Liver (tissue), 8 donors: ENCODE measurements at regions not wholly inside any gene's neighbourhood (a gene's known extent, or its start where the extent isn't known, plus 50 kb on each side); places are given as distances from the start of the nearest gene placed in this dataset.

ENCODE experiments used
- DNase-seq: peaks from one replicate; pipeline ENCODE4 v3.0.0-alpha.2; 2017; ENCODE audit warnings: low spot score
- H3K27ac ChIP-seq, 2 donors: one replicate each; pipeline ENCODE4 v1.7.0; 2013; ENCODE audit warnings: inconsistent platforms in 2 of 2, low read length in 2 of 2, control low read depth in 1 of 2, low read depth in 1 of 2, mild to moderate bottlenecking in 1 of 2
- H3K27me3 ChIP-seq, 4 donors: one replicate each; pipeline versions ENCODE4 v1.6.1 to v1.7.0; 2013; ENCODE audit warnings: low read length in 3 of 4, inconsistent platforms in 1 of 4, mild to moderate bottlenecking in 1 of 4, moderate library complexity in 1 of 4; ENCODE audit not compliant: control insufficient read depth in 4 of 4, insufficient read depth in 4 of 4
- H3K36me3 ChIP-seq, 4 donors: one replicate each; pipeline versions ENCODE4 v1.6.1 to v1.7.0; 2013; ENCODE audit warnings: low read length in 3 of 4, mild to moderate bottlenecking in 3 of 4, low read depth in 1 of 4, moderate library complexity in 1 of 4; ENCODE audit not compliant: control insufficient read depth in 4 of 4, insufficient read depth in 3 of 4
- H3K4me1 ChIP-seq, 4 donors: one replicate each; pipeline versions ENCODE4 v1.6.1 to v1.7.0; 2013; ENCODE audit warnings: low read length in 3 of 4, mild to moderate bottlenecking in 3 of 4, moderate library complexity in 1 of 4; ENCODE audit not compliant: control insufficient read depth in 4 of 4, insufficient read depth in 4 of 4
- H3K4me3 ChIP-seq, 3 donors: one replicate each; pipeline versions ENCODE4 v1.6.1 to v1.7.0; 2013; ENCODE audit warnings: low read length in 3 of 3, control low read depth in 1 of 3, low read depth in 1 of 3, mild to moderate bottlenecking in 1 of 3
- H3K9ac ChIP-seq, 2 donors: one replicate each; pipeline ENCODE4 v1.7.0; 2013; ENCODE audit warnings: low read length in 2 of 2, mild to moderate bottlenecking in 2 of 2, moderate library complexity in 2 of 2, control low read depth in 1 of 2, low read depth in 1 of 2
- H3K9me3 ChIP-seq, 4 donors: one replicate each; pipeline versions ENCODE4 v1.6.1 to v1.7.0; 2013; ENCODE audit warnings: low read length in 3 of 4; ENCODE audit not compliant: control insufficient read depth in 4 of 4
- EGR1 ChIP-seq, 2 donors: IDR thresholded peaks; 2 replicates each; pipeline ENCODE4 v1.6.1; 2016 to 2018; ENCODE audit warnings: antibody characterized with exemption in 2 of 2, low read depth in 2 of 2
- FOXA1 ChIP-seq: IDR thresholded peaks from 2 replicates; pipeline ENCODE4 v1.6.1; 2016; ENCODE audit warnings: antibody characterized with exemption
- FOXA2 ChIP-seq: IDR thresholded peaks from 2 replicates; pipeline ENCODE4 v1.6.1; 2016; ENCODE audit warnings: antibody characterized with exemption
- GABPA ChIP-seq, 2 donors: IDR thresholded peaks in 1 of 2; conservative IDR thresholded peaks in 1 of 2; 2 replicates each; pipeline ENCODE4 v1.6.1; 2016; ENCODE audit warnings: antibody characterized with exemption in 2 of 2, mild to moderate bottlenecking in 1 of 2, moderate library complexity in 1 of 2
- HNF4A ChIP-seq, 2 donors: conservative IDR thresholded peaks; 2 replicates each; pipeline ENCODE4 v1.6.1; 2016; ENCODE audit warnings: antibody characterized with exemption in 2 of 2, mild to moderate bottlenecking in 2 of 2
- JUND ChIP-seq, 2 donors: IDR thresholded peaks; 2 replicates each; pipeline ENCODE4 v1.6.1; 2016; ENCODE audit warnings: antibody characterized with exemption in 2 of 2
- NR2F2 ChIP-seq: IDR thresholded peaks from 2 replicates; pipeline ENCODE4 v1.6.1; 2016; ENCODE audit warnings: antibody characterized with exemption
- RAD21 ChIP-seq, 2 donors: IDR thresholded peaks; 2 replicates each; pipeline ENCODE4 v1.6.1; 2016; ENCODE audit warnings: antibody characterized with exemption in 2 of 2, mild to moderate bottlenecking in 2 of 2
- RXRA ChIP-seq, 2 donors: IDR thresholded peaks; 2 replicates each; pipeline ENCODE4 v1.6.1; 2017 to 2018; ENCODE audit warnings: antibody characterized with exemption in 2 of 2, mild to moderate bottlenecking in 1 of 2
- SP1 ChIP-seq: IDR thresholded peaks from 2 replicates; pipeline ENCODE4 v1.6.1; 2018; ENCODE audit warnings: antibody characterized with exemption, mild to moderate bottlenecking
- TAF1 ChIP-seq: conservative IDR thresholded peaks from 2 replicates; pipeline ENCODE4 v1.6.1; 2016; ENCODE audit warnings: antibody characterized with exemption, mild to moderate bottlenecking
- WGBS: extraction: QIAGEN DNeasy Blood & Tissue Kit; methylation state at CpG from one replicate; pipeline ENCODE4 v1.1.7; 2013; 5-methylcytosine and 5-hydroxymethylcytosine counted together
- TF ChIP-seq, protein P1 (sequence below): IDR thresholded peaks from 2 replicates; pipeline ENCODE4 v1.6.1; 2016; ENCODE audit warnings: antibody characterized with exemption, mild to moderate bottlenecking
- TF ChIP-seq, protein P2 (sequence below): IDR thresholded peaks from 2 replicates; pipeline ENCODE4 v1.6.1; 2016; ENCODE audit warnings: antibody characterized with exemption
- TF ChIP-seq, protein P3 (sequence below): fragments of 150-350 bp; IDR thresholded peaks from 2 replicates; pipeline ENCODE4 v1.5.1; 2017; ENCODE audit warnings: improper control_type of control experiment, low read depth, low read length; ENCODE audit not compliant: missing input control
- TF ChIP-seq, protein P4 (sequence below): IDR thresholded peaks from 2 replicates; pipeline ENCODE4 v1.6.1; 2016; ENCODE audit warnings: antibody characterized with exemption
- donor health status: healthy.
- donor health status: healthy.
- donor health status: healthy.
- donor health status: healthy.
- donor health status: healthy.

DNA sequence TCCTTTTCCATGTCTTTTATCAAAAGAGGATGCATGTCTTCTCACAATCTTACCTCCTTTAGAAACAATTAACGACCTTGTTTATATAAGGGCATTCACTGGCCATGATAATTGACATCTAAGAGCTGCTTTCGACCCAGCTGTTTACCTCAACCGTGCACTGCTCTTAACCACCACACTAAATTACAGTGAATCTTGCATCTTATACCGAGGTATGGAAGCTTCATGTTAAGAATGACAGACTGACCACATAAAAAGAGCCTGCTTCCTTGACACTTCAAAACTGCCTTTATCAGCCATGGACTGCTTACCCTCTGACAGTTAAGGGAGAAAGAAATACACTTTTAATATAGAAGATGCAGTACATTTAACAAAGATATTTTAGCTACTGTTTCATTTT is 301.7 kb upstream of the LYPLAL1 start:
- TF ChIP-seq, protein P1, sequence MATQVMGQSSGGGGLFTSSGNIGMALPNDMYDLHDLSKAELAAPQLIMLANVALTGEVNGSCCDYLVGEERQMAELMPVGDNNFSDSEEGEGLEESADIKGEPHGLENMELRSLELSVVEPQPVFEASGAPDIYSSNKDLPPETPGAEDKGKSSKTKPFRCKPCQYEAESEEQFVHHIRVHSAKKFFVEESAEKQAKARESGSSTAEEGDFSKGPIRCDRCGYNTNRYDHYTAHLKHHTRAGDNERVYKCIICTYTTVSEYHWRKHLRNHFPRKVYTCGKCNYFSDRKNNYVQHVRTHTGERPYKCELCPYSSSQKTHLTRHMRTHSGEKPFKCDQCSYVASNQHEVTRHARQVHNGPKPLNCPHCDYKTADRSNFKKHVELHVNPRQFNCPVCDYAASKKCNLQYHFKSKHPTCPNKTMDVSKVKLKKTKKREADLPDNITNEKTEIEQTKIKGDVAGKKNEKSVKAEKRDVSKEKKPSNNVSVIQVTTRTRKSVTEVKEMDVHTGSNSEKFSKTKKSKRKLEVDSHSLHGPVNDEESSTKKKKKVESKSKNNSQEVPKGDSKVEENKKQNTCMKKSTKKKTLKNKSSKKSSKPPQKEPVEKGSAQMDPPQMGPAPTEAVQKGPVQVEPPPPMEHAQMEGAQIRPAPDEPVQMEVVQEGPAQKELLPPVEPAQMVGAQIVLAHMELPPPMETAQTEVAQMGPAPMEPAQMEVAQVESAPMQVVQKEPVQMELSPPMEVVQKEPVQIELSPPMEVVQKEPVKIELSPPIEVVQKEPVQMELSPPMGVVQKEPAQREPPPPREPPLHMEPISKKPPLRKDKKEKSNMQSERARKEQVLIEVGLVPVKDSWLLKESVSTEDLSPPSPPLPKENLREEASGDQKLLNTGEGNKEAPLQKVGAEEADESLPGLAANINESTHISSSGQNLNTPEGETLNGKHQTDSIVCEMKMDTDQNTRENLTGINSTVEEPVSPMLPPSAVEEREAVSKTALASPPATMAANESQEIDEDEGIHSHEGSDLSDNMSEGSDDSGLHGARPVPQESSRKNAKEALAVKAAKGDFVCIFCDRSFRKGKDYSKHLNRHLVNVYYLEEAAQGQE: no peak
- no peak for TF ChIP-seq FOXA2
- no peak for TF ChIP-seq RAD21 (IDR thresholded peaks at IDR 0.05)
- TF ChIP-seq JUND (IDR thresholded peaks at IDR 0.05): no peak
- no peak for TF ChIP-seq HNF4A (conservative IDR thresholded peaks at IDR 0.05)
- TF ChIP-seq, protein P2, sequence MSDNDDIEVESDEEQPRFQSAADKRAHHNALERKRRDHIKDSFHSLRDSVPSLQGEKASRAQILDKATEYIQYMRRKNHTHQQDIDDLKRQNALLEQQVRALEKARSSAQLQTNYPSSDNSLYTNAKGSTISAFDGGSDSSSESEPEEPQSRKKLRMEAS: no peak
- TF ChIP-seq, protein P3, sequence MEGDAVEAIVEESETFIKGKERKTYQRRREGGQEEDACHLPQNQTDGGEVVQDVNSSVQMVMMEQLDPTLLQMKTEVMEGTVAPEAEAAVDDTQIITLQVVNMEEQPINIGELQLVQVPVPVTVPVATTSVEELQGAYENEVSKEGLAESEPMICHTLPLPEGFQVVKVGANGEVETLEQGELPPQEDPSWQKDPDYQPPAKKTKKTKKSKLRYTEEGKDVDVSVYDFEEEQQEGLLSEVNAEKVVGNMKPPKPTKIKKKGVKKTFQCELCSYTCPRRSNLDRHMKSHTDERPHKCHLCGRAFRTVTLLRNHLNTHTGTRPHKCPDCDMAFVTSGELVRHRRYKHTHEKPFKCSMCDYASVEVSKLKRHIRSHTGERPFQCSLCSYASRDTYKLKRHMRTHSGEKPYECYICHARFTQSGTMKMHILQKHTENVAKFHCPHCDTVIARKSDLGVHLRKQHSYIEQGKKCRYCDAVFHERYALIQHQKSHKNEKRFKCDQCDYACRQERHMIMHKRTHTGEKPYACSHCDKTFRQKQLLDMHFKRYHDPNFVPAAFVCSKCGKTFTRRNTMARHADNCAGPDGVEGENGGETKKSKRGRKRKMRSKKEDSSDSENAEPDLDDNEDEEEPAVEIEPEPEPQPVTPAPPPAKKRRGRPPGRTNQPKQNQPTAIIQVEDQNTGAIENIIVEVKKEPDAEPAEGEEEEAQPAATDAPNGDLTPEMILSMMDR: no peak
- H3K4me1 ChIP-seq: no peaks in the 10 kb centered on the region
- no peaks in the 10 kb centered on the region for H3K27me3 ChIP-seq
- H3K4me3 ChIP-seq: no peak overlapping the region
- H3K27ac ChIP-seq: no peak overlapping the region
- H3K9ac ChIP-seq: no peak overlapping the region
- no peaks in the 10 kb centered on the region for H3K9me3 ChIP-seq
- 58% methylated on average over 4 of the region's 4 CpGs for WGBS
- H3K36me3 ChIP-seq: no peaks in the 10 kb centered on the region
- no peak for DNase-seq

DNA sequence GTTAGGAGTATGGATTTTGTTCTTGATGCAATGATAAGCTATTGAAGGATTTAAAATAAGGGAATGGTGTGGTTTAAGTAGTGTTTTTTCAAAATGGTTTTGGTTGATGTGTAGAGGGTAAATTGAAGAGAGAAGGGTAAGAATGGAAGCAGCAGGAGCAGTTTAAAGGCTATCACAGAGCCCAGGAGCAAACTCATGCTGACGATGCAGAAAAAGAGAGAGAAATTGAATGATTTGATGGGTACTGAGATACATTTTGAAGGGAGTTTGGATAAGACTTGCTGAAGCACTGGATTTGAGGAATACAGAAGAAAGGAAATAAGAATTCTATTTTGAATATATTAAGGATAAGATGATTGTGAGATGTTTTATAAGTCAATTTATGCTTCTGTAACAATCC is 300.8 kb upstream of the LYPLAL1 start:
- H3K36me3 ChIP-seq: no peaks in the 10 kb centered on the region
- TF ChIP-seq TAF1 (no peak), GABPA (IDR thresholded peaks at IDR 0.05 in 1 of 2, conservative IDR thresholded peaks at IDR 0.05 in 1 of 2) (no peak), NR2F2 (no peak), FOXA1 (no peak), EGR1 (IDR thresholded peaks at IDR 0.05; ENCODE audit: low read depth in 2 of 2) (no peak), RXRA (IDR thresholded peaks at IDR 0.05) (no peak), SP1 (no peak), RAD21 (IDR thresholded peaks at IDR 0.05) (no peak), HNF4A (conservative IDR thresholded peaks at IDR 0.05) (no peak)
- TF ChIP-seq, protein P4, sequence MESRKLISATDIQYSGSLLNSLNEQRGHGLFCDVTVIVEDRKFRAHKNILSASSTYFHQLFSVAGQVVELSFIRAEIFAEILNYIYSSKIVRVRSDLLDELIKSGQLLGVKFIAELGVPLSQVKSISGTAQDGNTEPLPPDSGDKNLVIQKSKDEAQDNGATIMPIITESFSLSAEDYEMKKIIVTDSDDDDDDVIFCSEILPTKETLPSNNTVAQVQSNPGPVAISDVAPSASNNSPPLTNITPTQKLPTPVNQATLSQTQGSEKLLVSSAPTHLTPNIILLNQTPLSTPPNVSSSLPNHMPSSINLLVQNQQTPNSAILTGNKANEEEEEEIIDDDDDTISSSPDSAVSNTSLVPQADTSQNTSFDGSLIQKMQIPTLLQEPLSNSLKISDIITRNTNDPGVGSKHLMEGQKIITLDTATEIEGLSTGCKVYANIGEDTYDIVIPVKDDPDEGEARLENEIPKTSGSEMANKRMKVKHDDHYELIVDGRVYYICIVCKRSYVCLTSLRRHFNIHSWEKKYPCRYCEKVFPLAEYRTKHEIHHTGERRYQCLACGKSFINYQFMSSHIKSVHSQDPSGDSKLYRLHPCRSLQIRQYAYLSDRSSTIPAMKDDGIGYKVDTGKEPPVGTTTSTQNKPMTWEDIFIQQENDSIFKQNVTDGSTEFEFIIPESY: no peak
- no peak for DNase-seq
- H3K9me3 ChIP-seq: no peaks in the 10 kb centered on the region
- H3K4me1 ChIP-seq: no peaks in the 10 kb centered on the region
- WGBS: 95% methylated on average over 1 of the region's 1 CpG
- no peaks in the 10 kb centered on the region for H3K27me3 ChIP-seq
- H3K4me3 ChIP-seq: no peak overlapping the region
- H3K9ac ChIP-seq: no peak overlapping the region
- H3K27ac ChIP-seq: no peak overlapping the region
